ENCODE measurements at regions not wholly inside any gene's neighbourhood (a gene's known extent, or its start where the extent isn't known, plus 50 kb on each side); places are given as distances from the start of the nearest gene placed in this dataset.

- TF ChIP-seq BHLHE40 (IDR thresholded peaks at IDR 0.05; ENCODE audit: borderline replicate concordance) (no peak), HDGF (IDR thresholded peaks at IDR 0.05; ENCODE audit: borderline replicate concordance) (no peak), SP1 (IDR thresholded peaks at IDR 0.05) (no peak), SUZ12 (IDR thresholded peaks at IDR 0.05) (no peak), FOXA1 (IDR thresholded peaks at IDR 0.05) (no peak)
Observed at GRCh38 chr11:70735976-70736375, 337.6 kb downstream of the CTTN start.

Measured in HEK293T (cell line).